Body of pancreas (tissue), 4 donors: ENCODE measurements at regions not wholly inside any gene's neighbourhood (a gene's known extent, or its start where the extent isn't known, plus 50 kb on each side); places are given as distances from the start of the nearest gene placed in this dataset.

ENCODE experiments used
- POLR2A ChIP-seq, 3 donors: fragments of 450-650 bp; IDR thresholded peaks; one replicate each; pipeline ENCODE4 v1.6.1; 2016; ENCODE audit warnings: antibody characterized with exemption in 3 of 3, mild to moderate bottlenecking in 2 of 3
- TF ChIP-seq, protein P1 (sequence below), 7 experiments: fragments of 450-650 bp in 4 of 7; fragments of 200-600 bp in 3 of 7; sonication (generic) in 3 of 7; IDR thresholded peaks; one replicate each; pipeline ENCODE4 v1.5.1; 2016 to 2019; ENCODE audit warnings: antibody characterized with exemption in 7 of 7

GRCh38 chr5:149438711-149439132 is 59.6 kb upstream of the IL17B start:
- TF ChIP-seq POLR2A (IDR thresholded peaks at IDR 0.05): no peak
- TF ChIP-seq, protein P1, sequence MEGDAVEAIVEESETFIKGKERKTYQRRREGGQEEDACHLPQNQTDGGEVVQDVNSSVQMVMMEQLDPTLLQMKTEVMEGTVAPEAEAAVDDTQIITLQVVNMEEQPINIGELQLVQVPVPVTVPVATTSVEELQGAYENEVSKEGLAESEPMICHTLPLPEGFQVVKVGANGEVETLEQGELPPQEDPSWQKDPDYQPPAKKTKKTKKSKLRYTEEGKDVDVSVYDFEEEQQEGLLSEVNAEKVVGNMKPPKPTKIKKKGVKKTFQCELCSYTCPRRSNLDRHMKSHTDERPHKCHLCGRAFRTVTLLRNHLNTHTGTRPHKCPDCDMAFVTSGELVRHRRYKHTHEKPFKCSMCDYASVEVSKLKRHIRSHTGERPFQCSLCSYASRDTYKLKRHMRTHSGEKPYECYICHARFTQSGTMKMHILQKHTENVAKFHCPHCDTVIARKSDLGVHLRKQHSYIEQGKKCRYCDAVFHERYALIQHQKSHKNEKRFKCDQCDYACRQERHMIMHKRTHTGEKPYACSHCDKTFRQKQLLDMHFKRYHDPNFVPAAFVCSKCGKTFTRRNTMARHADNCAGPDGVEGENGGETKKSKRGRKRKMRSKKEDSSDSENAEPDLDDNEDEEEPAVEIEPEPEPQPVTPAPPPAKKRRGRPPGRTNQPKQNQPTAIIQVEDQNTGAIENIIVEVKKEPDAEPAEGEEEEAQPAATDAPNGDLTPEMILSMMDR (IDR thresholded peaks at IDR 0.05): no peak
